PC-3 (cell line): ENCODE measurements at regions not wholly inside any gene's neighbourhood (a gene's known extent, or its start where the extent isn't known, plus 50 kb on each side); places are given as distances from the start of the nearest gene placed in this dataset.

Source experiments
- ATAC-seq: fragments of 200-7000 bp; cut with Tn5 transposase; 2 replicates; pipeline ENCODE4 v1.9.1; 2020; ENCODE audit warnings: mild to moderate bottlenecking, moderate library complexity
- BruUV-seq: library from RNA; stranded (reverse); fragments of 400-500 nt; replicated peaks from 2 replicates; lab custom pipeline; 2021; lab: Mats Ljungman, UMichigan
- CTCF ChIA-PET: fragments of 300-600 bp; sonication (Branson Sonifier 250); formaldehyde crosslinking; loops from one replicate; lab custom pipeline; 2022; ENCODE audit warnings: antibody characterized with exemption; lab: Charles Lee
- POLR2A ChIA-PET: fragments of 300-600 bp; sonication (Branson Sonifier 250); formaldehyde crosslinking; loops from one replicate; lab custom pipeline; 2022; ENCODE audit warnings: antibody characterized with exemption; ENCODE audit not compliant: unreplicated experiment; lab: Charles Lee
- DNase-seq: peaks from one replicate; pipeline ENCODE4 v3.0.0-alpha.2; 2015
- H2AFZ ChIP-seq: fragments of 300-600 bp; sonication (generic); 2 replicates; pipeline ENCODE4 v1.6.0; 2016; ENCODE audit warnings: antibody characterized with exemption, low read length
- H3F3A ChIP-seq: fragments of 300-600 bp; sonication (generic); one replicate; pipeline ENCODE4 v1.6.0; 2017; ENCODE audit warnings: antibody characterized with exemption, low read length, control low read depth, mild to moderate bottlenecking; ENCODE audit not compliant: unreplicated experiment
- H3K27ac ChIP-seq: fragments of 300-600 bp; sonication (generic); 2 replicates; pipeline ENCODE4 v1.5.1; 2016; ENCODE audit warnings: mild to moderate bottlenecking, low read length
- H3K27me3 ChIP-seq: fragments of 300-600 bp; sonication (generic); 2 replicates; pipeline ENCODE4 v1.6.1; 2016; ENCODE audit warnings: low read length, mixed read lengths
- H3K36me3 ChIP-seq: fragments of 300-600 bp; sonication (generic); 2 replicates; pipeline ENCODE4 v1.6.1; 2016; ENCODE audit warnings: low read depth, mixed run types, low read length, mixed read lengths
- H3K4me1 ChIP-seq: fragments of 300-600 bp; sonication (generic); 2 replicates; pipeline ENCODE4 v1.5.1; 2016; ENCODE audit warnings: low read length; ENCODE audit not compliant: insufficient read depth
- H3K4me2 ChIP-seq: fragments of 300-600 bp; sonication (generic); 2 replicates; pipeline ENCODE4 v1.6.0; 2016; ENCODE audit warnings: low read length
- H3K4me3 ChIP-seq: fragments of 300-600 bp; sonication (generic); 2 replicates; pipeline ENCODE4 v1.5.1; 2016; ENCODE audit warnings: mild to moderate bottlenecking, low read length, mixed read lengths
- H3K79me2 ChIP-seq: fragments of 300-600 bp; sonication (generic); 2 replicates; pipeline ENCODE4 v1.6.1; 2017; ENCODE audit warnings: low read length, mixed read lengths
- H3K9ac ChIP-seq: fragments of 300-600 bp; sonication (generic); 2 replicates; pipeline ENCODE4 v1.6.0; 2016; ENCODE audit warnings: mild to moderate bottlenecking, low read length
- H3K9me2 ChIP-seq: fragments of 300-600 bp; sonication (generic); replicated peaks from 2 replicates; pipeline ENCODE4 v1.6.1; 2016; ENCODE audit warnings: mixed run types, low read length, mixed read lengths
- H3K9me3 ChIP-seq: fragments of 300-600 bp; sonication (generic); 2 replicates; pipeline ENCODE4 v1.6.1; 2016; ENCODE audit warnings: low read length, mixed read lengths
- H4K20me1 ChIP-seq: fragments of 300-600 bp; sonication (generic); 2 replicates; pipeline ENCODE4 v1.6.1; 2016; ENCODE audit warnings: low read length, mixed read lengths
- CTCF ChIP-seq: fragments of 300-600 bp; sonication (generic); conservative IDR thresholded peaks from 2 replicates; pipeline ENCODE4 v1.5.1; 2017; ENCODE audit warnings: antibody characterized with exemption, low read depth, mild to moderate bottlenecking, low read length
- EZH2 ChIP-seq: fragments of 300-600 bp; sonication (generic); IDR thresholded peaks from one replicate; pipeline ENCODE4 v1.6.1; 2017; ENCODE audit warnings: antibody characterized with exemption, mild to moderate bottlenecking, low read length; ENCODE audit not compliant: unreplicated experiment
- EZH2phosphoT487 ChIP-seq: fragments of 300-600 bp; sonication (generic); IDR thresholded peaks from 2 replicates; pipeline ENCODE4 v1.6.1; 2018; ENCODE audit warnings: mild to moderate bottlenecking, antibody characterized with exemption, low read length, borderline replicate concordance
- intact Hi-C: fragments of 100-400 bp; cut with micrococcal nuclease; formaldehyde crosslinking; loops from 2 replicates; pipeline ENCODE4 v1.9.0; 2023

- Histone ChIP-seq H3K36me3 (no peaks in the 10 kb centered on the region), H3K79me2 (no peaks in the 10 kb centered on the region), H3K27ac (no peak overlapping the region), H3K9me3 (no peaks in the 10 kb centered on the region), H2AFZ (no peak overlapping the region), H3K4me1 (peaks cover 21% of the 10 kb centered on the region), H3K4me3 (no peak overlapping the region), H3K9me2 (no peaks in the 10 kb centered on the region), H3K27me3 (no peaks in the 10 kb centered on the region), H3K4me2 (no peak overlapping the region), H3F3A (no peaks in the 10 kb centered on the region), H3K9ac (no peak overlapping the region), H4K20me1 (no peaks in the 10 kb centered on the region)
- intact Hi-C loops: no loop called here
- no peak for TF ChIP-seq EZH2
- TF ChIP-seq EZH2phosphoT487: no peak
- TF ChIP-seq CTCF: no peak
- BruUV-seq: no TSS peak
- ChIA-PET POLR2A (no interaction called here), CTCF (no interaction called here)
- DNase-seq (no peak), ATAC-seq (no peak)
Observed at GRCh38 chr3:124579641-124580040, 150.6 kb upstream of the UMPS start.

GRCh38 chr3:124582196-124582595, 148.1 kb upstream of the UMPS start:
- no peaks in the 10 kb centered on the region for H3K27me3 ChIP-seq
- no peak overlapping the region for H3K4me3 ChIP-seq
- no peak for ATAC-seq
- H3F3A ChIP-seq: no peaks in the 10 kb centered on the region
- H3K27ac ChIP-seq: peak overlapping the region; percentile 70
- H3K4me1 ChIP-seq: peaks cover 33% of the 10 kb centered on the region
- ChIA-PET POLR2A (no interaction called here), CTCF (interaction anchor here (1.3 kb wide), 1 partner anchor 71 kb away, joined by 4 read pairs; no protein-coding TSS in a partner anchor)
- H2AFZ ChIP-seq: no peak overlapping the region
- no peak for DNase-seq
- no peaks in the 10 kb centered on the region for H3K79me2 ChIP-seq
- no peak overlapping the region for H3K4me2 ChIP-seq
- TF ChIP-seq CTCF (no peak), EZH2phosphoT487 (no peak), EZH2 (no peak)
- no TSS peak for BruUV-seq
- H4K20me1 ChIP-seq: no peaks in the 10 kb centered on the region
- H3K9me3 ChIP-seq: no peaks in the 10 kb centered on the region
- H3K9ac ChIP-seq: peak overlapping the region; percentile 3; the same call in 1 of the 2 replicates
- H3K36me3 ChIP-seq: no peaks in the 10 kb centered on the region
- intact Hi-C loops: no loop called here
- H3K9me2 ChIP-seq: no peaks in the 10 kb centered on the region

- Histone ChIP-seq H3K4me1 (peaks cover 34% of the 10 kb centered on the region), H3K27ac (peak overlapping the region; percentile 70), H3K36me3 (no peaks in the 10 kb centered on the region), H3K27me3 (no peaks in the 10 kb centered on the region), H2AFZ (no peak overlapping the region), H3K9ac (peak overlapping the region; percentile 3; the same call in 1 of the 2 replicates), H3K9me2 (no peaks in the 10 kb centered on the region), H3F3A (no peaks in the 10 kb centered on the region), H3K4me2 (peak overlapping the region; percentile 84), H4K20me1 (no peaks in the 10 kb centered on the region), H3K4me3 (no peak overlapping the region), H3K79me2 (no peaks in the 10 kb centered on the region), H3K9me3 (no peaks in the 10 kb centered on the region)
- ChIA-PET CTCF (interaction anchor here (0.5 to 1.3 kb wide), 2 partner anchors 18 to 70 kb away, joined by 3 to 4 read pairs; no protein-coding TSS in a partner anchor), POLR2A (interaction anchor here (0.8 kb wide), 1 partner anchor 19 kb away, joined by 4 read pairs; no protein-coding TSS in a partner anchor)
- TF ChIP-seq EZH2phosphoT487 (no peak), CTCF (no peak), EZH2 (no peak)
- ATAC-seq: peak; percentile 5; the same call in 1 of the 2 replicates
- BruUV-seq: no TSS peak
- peak; percentile 78 for DNase-seq
- intact Hi-C loops: no loop called here
Observed at GRCh38 chr3:124582621-124583395, 147.4 kb upstream of the UMPS start.
